Sciatic nerve (tissue), 2 donors: ENCODE measurements at regions not wholly inside any gene's neighbourhood (a gene's known extent, or its start where the extent isn't known, plus 50 kb on each side); places are given as distances from the start of the nearest gene placed in this dataset.
"Not testable (repeated sequence)": the region's sequence is repeated elsewhere in the genome, so short reads cannot be mapped to it uniquely, and the experiment has no call there.

ENCODE experiments used
- ATAC-seq: fragments of 200-7000 bp; cut with Tn5 transposase; one replicate; pipeline ENCODE4 v1.9.1; 2020; ENCODE audit warnings: mild to moderate bottlenecking, moderate library complexity
- DNase-seq: peaks from one replicate; pipeline ENCODE4 v3.0.0-alpha.2; 2020; ENCODE audit warnings: low spot score
- intact Hi-C: fragments of 100-400 bp; cut with DNase I; formaldehyde crosslinking; loops from one replicate; pipeline ENCODE4 v1.14.2; 2022
- donor health status: DM: no; HTN: no; CAD: no.
- donor health status: DM: no; HTN: no; CAD: no.

GRCh38 chr5:68995845-68996545, 97.8 kb upstream of the SLC30A5 start:
- no peak for ATAC-seq
- intact Hi-C loops, result no loop called here
- no peak for DNase-seq

GRCh38 chr5:68999181-68999580, 94.6 kb upstream of the SLC30A5 start:
- ATAC-seq, result no peak
- no peak for DNase-seq
- intact Hi-C loops, result no loop called here

- intact Hi-C loops, result no loop called here
- DNase-seq (no peak), ATAC-seq (no peak)
These were observed 93.4 kb upstream of the SLC30A5 start for GRCh38 chr5:69000216-69000919.

GRCh38 chr5:69000949-69001348, 92.9 kb upstream of the SLC30A5 start:
- ATAC-seq (no peak), DNase-seq (no peak)
- intact Hi-C loops, result no loop called here

- DNase-seq (no peak), ATAC-seq (no peak)
- intact Hi-C loops, result no loop called here
These were observed 92.2 kb upstream of the SLC30A5 start for GRCh38 chr5:69001627-69002026.

- DNase-seq (no peak), ATAC-seq (no peak)
- intact Hi-C loops, result no loop called here
These were observed 89.7 kb upstream of the SLC30A5 start for GRCh38 chr5:69004127-69004526.

GRCh38 chr5:69004676-69005075, 89.1 kb upstream of the SLC30A5 start:
- intact Hi-C loops, result no loop called here
- DNase-seq (no peak), ATAC-seq (no peak)

- ATAC-seq (no peak), DNase-seq (no peak)
- intact Hi-C loops, result no loop called here
These were observed 87.8 kb upstream of the SLC30A5 start for GRCh38 chr5:69006030-69006429.

GRCh38 chr5:69007163-69007562, 86.7 kb upstream of the SLC30A5 start:
- ATAC-seq, result no peak
- intact Hi-C loops, result no loop called here
- no peak for DNase-seq

GRCh38 chr5:69007726-69008368, 86.0 kb upstream of the SLC30A5 start:
- DNase-seq (peak; percentile 75), ATAC-seq (peak; percentile 81)
- intact Hi-C loops, result no loop called here

GRCh38 chr5:69010476-69010875, 83.3 kb upstream of the SLC30A5 start:
- ATAC-seq, result no peak
- DNase-seq, result no peak
- intact Hi-C loops, result no loop called here

- intact Hi-C loops, result no loop called here
- ATAC-seq (no peak), DNase-seq (no peak)
These were observed 81.9 kb upstream of the SLC30A5 start for GRCh38 chr5:69011910-69012309.

GRCh38 chr5:69013481-69013880, 80.3 kb upstream of the SLC30A5 start:
- intact Hi-C loops, result no loop called here
- ATAC-seq (no peak), DNase-seq (no peak)

GRCh38 chr5:69014007-69014406, 79.8 kb upstream of the SLC30A5 start:
- DNase-seq, ATAC-seq, intact Hi-C loops: not testable (repeated sequence)

- ATAC-seq (no peak), DNase-seq (no peak)
- intact Hi-C loops, result no loop called here
These were observed 74.0 kb upstream of the SLC30A5 start for GRCh38 chr5:69019668-69020375.

GRCh38 chr5:69024241-69024651, 69.6 kb upstream of the SLC30A5 start:
- no peak for DNase-seq
- intact Hi-C loops, result no loop called here
- no peak for ATAC-seq

GRCh38 chr5:69029292-69029691, 64.5 kb upstream of the SLC30A5 start:
- intact Hi-C loops, result no loop called here
- DNase-seq (no peak), ATAC-seq (no peak)

- intact Hi-C loops, result no loop called here
- no peak for DNase-seq
- no peak for ATAC-seq
These were observed 63.3 kb upstream of the SLC30A5 start for GRCh38 chr5:69030358-69031062.

GRCh38 chr5:69032009-69032408, 61.8 kb upstream of the SLC30A5 start:
- DNase-seq, result no peak
- no peak for ATAC-seq
- intact Hi-C loops, result no loop called here
